NCI-H2171 treated with DMSO at 0.1 percent for 48 hours (cell line): ENCODE measurements at regions not wholly inside any gene's neighbourhood (a gene's known extent, or its start where the extent isn't known, plus 50 kb on each side); places are given as distances from the start of the nearest gene placed in this dataset.

Experiments used
- DNase-seq: peaks from one replicate; lab custom pipeline; 2025; lab: John Stamatoyannopoulos, UW

GRCh38 chr6:137758661-137759060 is 108.4 kb upstream of the TNFAIP3 start:
- no peak for DNase-seq

- no peak for DNase-seq
Measured at GRCh38 chr6:137759624-137760023, 107.4 kb upstream of the TNFAIP3 start.

DNA sequence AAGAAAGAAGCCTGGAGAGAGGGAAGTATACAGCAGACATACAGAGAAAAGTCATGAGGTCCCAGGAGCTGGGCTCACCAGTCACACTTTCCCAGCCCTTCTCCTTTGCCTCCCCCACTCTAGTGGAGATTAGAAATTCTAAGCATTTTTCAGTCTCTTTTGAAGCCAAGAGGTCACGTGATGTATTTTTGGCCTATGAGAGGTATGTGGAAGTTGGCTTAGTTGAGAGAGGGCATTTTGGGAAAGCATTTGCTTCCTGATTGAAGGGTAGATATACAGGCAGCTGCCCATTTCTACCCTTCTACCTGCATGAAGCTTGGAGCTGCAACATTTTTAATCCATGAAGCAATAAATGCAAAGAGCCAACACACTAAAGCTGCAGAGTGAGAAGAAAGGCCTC is 106.0 kb upstream of the TNFAIP3 start:
- no peak for DNase-seq

GRCh38 chr6:137761487-137761886 is 105.6 kb upstream of the TNFAIP3 start:
- no peak for DNase-seq

GRCh38 chr6:137762168-137763090 is 104.6 kb upstream of the TNFAIP3 start:
- DNase-seq: no peak

DNA sequence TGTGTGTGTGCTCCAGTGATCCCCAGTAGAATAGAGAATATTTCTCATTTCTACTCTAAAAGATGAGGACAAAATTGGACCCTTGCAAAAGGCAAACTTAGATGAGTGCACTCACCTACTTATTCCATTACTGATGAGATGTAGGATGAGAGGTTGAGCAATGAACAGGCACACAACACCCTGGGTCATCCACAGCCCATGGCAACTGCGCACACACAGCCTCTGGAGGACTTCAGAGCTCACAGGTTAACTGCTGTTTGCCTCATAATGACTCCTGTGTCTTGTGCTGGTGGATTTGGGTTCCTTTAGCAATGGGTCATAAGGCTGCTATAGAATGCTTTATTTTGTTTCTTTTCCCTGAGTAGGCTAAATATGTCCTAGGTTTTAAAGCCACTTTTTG is 103.6 kb upstream of the TNFAIP3 start:
- DNase-seq: no peak

- DNase-seq: no peak
Measured at GRCh38 chr6:137763886-137764285, 103.2 kb upstream of the TNFAIP3 start.

DNA sequence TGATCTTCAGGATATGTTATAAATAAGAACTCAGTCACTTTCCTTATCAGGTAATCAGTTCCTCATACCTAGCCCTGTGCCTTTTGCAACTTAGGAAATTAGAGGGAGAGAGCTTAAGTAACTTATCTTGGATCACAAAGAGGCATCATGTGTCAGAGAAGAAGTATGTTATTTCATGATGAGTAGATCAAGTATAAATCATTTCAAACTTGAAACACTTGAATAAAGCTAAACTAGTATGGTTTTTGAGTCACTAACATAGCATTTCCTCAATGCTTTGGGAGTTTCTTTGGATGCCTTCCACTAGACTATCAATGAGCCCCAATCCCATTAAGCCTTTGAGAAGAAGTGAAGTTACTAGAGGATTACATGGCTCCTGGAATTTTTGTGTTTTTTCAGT is 102.6 kb upstream of the TNFAIP3 start:
- no peak for DNase-seq

- DNase-seq: no peak
Measured at GRCh38 chr6:137765059-137765458, 102.0 kb upstream of the TNFAIP3 start.

GRCh38 chr6:137766596-137767370 is 100.3 kb upstream of the TNFAIP3 start:
- DNase-seq: no peak

DNA sequence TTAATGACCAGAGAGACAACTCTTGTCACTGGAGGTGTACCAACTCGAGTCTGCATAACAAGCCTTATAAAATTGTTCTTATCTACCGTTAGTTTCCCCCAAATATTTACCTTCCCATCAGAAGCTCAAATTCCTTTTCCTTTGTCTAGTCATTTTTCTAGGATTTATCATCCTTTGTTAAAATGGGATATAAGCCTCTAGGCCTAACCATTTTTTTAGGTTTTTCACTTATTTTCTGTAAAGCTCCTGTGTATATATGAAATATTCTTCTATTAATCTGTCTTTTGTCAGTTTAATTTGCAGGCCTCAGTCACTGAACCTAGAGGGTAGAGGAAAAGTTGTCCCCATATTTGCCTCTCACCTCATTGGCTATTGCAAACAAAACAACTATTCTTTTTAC is 99.6 kb upstream of the TNFAIP3 start:
- no peak for DNase-seq

DNA sequence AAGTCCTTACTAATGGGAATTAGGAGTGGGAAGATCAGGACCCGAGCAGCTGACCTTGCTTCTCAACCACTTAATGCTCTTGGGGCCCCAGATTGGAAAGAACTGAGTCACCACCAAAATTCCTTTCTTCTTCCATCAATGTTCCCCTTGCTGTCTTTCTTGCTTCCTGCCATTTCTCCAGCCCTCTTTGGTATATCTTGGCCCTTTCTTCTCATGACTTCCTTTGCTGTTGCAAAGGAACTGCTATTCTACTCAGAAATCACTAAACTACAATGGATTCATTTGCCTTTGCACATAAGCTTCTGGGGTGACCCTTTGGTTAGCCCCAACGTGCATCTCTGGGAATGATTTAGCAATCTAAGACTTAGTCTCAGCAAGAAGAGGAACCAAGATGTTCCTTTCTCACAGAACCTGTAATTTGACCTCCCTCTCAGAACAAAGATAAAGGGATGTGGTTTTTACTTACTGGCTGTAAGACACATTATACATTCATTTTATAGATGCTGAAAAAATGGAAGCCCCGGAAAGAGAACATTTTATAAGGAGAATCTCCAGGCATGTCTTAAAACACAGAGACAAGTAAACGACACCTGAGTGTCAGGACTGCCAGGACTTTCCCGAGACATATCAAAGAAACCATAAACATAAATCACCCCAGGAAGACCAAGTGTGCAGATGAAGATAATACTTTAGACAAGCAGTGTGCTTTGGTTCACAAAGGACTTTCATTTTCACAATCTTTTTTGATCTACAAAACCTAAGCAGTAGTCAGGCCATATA is 99.0 kb upstream of the TNFAIP3 start:
- DNase-seq: no peak

DNA sequence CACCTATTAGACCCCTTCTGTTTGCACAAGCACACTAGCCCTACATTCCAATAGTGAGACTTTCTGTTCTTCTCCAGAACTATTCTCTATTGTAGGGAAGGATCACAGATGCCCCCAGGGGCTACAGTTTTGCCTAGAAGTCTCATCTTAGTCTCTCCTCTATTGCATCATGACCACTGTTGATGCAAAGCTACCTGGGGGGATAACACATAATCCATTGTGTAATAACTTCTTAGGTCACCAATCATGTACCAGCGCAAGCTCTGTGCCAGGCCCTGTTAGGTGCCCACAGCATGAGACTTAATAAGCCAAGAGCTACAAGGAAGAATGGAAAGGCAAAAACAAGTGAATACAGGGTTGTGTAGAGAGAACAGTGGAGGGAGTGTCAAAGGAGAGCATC is 98.1 kb upstream of the TNFAIP3 start:
- no peak for DNase-seq

DNA sequence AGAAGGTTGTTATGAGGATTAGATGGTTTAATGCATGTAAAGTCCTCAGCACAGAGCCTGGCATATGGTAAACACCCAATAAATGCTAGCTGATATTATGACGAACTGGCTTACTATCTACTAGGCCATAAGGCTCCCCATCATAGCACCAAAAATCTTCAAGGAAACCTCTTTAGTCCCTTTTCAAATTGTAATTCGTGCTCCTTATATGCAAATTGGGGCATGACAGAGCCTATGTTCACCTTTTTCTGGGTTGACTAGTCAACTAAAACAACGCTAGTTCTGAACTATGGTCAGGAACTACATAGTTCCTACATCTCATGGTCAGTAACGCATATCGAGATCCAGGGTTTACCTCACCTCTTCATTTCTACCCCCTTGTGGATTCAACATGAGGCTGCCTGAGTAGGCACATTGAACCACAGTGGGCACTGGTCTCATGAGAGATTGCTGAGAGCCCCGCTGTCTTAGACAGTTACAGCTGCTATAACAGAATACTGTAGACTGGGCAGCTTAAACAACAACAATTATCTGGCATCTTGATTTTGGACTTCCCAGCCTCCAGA is 97.2 kb upstream of the TNFAIP3 start:
- no peak for DNase-seq

DNA sequence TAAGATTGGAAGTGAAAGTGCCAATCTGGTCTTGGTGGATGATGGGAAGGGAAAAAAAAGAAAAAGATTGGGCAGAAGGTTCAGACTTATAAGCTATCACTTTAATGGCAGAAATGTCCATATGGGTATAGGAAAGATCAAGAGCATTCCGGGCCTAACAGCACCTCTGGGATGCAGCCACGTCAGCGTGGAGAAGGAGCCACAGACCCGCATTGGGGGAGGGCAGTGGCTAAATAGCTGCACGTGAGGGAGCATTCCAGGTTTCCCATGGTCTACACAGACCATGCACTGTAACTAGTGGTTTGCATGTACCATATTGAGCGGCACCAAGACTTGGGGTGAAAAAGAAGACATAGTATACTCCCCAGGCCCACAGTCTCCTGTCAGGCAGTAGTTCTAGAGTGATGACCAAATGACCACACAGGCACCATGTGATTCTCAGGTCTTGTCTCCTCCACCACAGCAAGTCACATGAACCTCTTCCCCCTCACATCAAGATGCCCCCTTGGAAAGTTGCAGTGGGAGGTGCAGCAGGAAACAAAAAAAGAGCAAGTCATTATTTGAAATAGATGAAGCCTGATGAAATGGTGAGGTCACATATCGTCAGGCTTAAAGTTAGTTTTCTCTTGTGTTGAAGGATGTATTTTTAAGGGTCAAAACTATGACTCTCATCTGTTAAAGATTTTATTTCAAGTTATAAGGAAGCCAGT is 94.4 kb upstream of the TNFAIP3 start:
- no peak for DNase-seq

- no peak for DNase-seq
Measured at GRCh38 chr6:137775227-137775626, 91.8 kb upstream of the TNFAIP3 start.

DNA sequence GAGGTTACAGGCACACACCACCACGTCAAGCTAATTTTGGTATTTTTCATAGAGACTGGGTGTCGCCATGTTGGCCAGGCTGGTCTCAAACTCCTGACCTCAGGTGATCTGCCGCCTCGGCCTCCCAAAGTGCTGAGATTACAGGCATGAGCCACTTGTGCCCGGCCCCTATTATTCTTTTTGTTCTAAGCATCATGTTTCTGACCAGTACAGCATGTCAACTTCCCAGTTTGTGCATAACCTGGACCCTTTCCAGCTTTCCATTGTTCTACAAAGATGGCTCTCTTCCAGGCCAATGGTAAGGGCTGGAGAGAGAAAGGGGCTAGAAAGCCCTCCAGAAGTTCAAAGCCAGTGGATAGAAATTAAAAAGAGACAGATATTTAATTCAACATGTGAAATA is 91.3 kb upstream of the TNFAIP3 start:
- DNase-seq: no peak

DNA sequence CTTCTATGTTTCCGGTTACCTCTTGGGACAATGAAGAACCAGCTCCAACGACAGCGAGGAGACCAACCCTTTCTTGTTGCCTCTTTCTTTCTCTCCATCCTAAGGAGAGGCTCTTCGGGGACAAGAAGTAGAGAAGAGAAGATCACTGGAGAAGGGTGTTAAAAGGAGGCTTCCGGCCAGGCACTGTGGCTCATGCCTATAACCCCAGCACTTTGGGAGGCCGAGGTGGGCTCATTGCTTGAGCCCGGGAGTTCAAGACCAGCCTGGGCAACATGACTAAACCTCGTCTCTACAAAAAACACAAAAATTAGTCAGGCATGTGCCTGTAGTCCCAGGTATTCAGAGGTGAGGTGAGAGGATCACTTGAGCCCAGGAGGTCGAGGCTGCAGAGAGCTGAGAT is 90.8 kb upstream of the TNFAIP3 start:
- no peak for DNase-seq

GRCh38 chr6:137776786-137777686 is 90.0 kb upstream of the TNFAIP3 start:
- DNase-seq: no peak

DNA sequence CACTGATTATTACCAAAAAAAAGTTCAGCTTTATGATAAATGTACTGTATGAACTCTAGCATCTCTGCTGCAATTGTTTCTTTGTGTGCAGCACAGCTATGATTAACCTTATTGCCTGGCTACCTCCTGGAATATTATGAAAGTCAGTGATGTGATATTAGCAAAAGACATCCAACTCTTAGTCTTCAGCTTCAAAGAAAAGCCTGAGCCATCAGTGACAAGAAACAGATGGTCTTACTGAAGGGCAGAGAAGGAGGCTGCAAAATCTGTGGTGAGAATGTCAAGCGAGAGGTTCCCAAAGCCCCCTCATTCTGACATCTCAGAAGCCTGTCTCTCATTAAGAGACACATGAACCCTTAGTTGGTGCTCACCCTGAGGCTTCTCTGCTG is 89.4 kb upstream of the TNFAIP3 start:
- DNase-seq: no peak
